ENCODE measurements at regions not wholly inside any gene's neighbourhood (a gene's known extent, or its start where the extent isn't known, plus 50 kb on each side); places are given as distances from the start of the nearest gene placed in this dataset.

DNA sequence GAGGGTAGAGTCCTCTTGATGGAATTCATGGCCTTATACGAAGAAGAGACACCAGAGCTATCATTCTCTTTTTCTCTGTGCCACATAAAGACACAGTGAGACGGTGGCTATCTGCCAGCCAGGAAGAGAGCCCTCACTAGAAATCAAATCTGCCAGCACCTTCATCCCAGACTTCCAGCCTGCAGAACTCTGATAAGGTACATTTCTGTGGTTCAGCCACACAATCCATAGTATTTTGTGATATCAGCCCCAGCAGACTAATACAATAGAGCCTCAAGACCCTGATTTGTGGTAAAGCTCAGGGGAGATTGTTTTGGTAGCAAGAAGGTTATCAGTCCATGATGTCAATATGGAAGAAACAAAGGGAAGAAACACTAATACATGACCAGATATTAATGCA, 1213.2 kb downstream of the NLGN4X start (continued):
- TF ChIP-seq, protein P1, sequence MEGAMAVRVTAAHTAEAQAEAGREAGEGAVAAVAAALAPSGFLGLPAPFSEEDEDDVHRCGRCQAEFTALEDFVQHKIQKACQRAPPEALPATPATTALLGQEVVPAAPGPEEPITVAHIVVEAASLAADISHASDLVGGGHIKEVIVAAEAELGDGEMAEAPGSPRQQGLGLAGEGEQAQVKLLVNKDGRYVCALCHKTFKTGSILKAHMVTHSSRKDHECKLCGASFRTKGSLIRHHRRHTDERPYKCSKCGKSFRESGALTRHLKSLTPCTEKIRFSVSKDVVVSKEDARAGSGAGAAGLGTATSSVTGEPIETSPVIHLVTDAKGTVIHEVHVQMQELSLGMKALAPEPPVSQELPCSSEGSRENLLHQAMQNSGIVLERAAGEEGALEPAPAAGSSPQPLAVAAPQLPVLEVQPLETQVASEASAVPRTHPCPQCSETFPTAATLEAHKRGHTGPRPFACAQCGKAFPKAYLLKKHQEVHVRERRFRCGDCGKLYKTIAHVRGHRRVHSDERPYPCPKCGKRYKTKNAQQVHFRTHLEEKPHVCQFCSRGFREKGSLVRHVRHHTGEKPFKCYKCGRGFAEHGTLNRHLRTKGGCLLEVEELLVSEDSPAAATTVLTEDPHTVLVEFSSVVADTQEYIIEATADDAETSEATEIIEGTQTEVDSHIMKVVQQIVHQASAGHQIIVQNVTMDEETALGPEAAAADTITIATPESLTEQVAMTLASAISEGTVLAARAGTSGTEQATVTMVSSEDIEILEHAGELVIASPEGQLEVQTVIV (IDR thresholded peaks at IDR 0.05; ENCODE audit: borderline replicate concordance, partially characterized antibody): no peak
- no peak for TF ChIP-seq ZSCAN29 (IDR thresholded peaks at IDR 0.05)
- TF ChIP-seq, protein P2, sequence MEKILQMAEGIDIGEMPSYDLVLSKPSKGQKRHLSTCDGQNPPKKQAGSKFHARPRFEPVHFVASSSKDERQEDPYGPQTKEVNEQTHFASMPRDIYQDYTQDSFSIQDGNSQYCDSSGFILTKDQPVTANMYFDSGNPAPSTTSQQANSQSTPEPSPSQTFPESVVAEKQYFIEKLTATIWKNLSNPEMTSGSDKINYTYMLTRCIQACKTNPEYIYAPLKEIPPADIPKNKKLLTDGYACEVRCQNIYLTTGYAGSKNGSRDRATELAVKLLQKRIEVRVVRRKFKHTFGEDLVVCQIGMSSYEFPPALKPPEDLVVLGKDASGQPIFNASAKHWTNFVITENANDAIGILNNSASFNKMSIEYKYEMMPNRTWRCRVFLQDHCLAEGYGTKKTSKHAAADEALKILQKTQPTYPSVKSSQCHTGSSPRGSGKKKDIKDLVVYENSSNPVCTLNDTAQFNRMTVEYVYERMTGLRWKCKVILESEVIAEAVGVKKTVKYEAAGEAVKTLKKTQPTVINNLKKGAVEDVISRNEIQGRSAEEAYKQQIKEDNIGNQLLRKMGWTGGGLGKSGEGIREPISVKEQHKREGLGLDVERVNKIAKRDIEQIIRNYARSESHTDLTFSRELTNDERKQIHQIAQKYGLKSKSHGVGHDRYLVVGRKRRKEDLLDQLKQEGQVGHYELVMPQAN (conservative IDR thresholded peaks at IDR 0.05): no peak

DNA sequence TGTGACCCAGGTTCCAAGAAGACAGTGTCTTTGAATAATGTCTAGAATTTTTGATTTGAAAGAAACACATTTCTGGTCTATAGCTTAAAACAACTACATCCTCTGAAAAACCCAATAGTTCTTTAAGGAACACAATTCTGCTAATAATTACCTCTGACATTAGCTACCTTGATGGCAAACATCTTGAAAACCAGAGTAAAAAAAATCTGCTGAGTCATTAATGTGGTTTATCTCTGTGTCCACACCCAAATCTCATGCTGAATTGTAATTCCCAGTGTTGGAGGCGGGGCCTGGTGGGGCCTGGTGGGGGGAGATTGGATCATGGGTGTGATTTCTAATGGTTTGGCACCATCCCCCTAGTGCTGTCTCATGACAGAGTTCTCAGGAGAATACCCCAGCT, 1233.8 kb downstream of the NLGN4X start:
- in situ Hi-C loops (cut with MboI): no loop called here
- ChIA-PET CTCF (no interaction called here), RAD21 (ENCODE audit: unreplicated experiment) (no interaction called here)

More for the DNA sequence above, 1233.8 kb downstream of the NLGN4X start:
- H3K9me3 ChIP-seq (replicated peaks; ENCODE audit: control insufficient read depth, insufficient read depth, low read length): no peaks in the 10 kb centered on the region
- 0% methylated on average over 1 of the region's 1 CpG for WGBS (ENCODE audit: insufficient coverage, insufficient replicate concordance, low lambda C conversion rate, missing lambda C conversion rate)
- H2AFZ ChIP-seq (ENCODE audit: control insufficient read depth, low read depth, low read length): no peak overlapping the region
- BruUV-seq (replicated peaks): no TSS peak
- ChIA-PET SMC1A (ENCODE audit: uncharacterized antibody, unreplicated experiment) (no interaction called here), POLR2A (no interaction called here)
- no peak overlapping the region for H3K4me3 ChIP-seq
- no peaks in the 10 kb centered on the region for H3K4me1 ChIP-seq (ENCODE audit: control insufficient read depth, insufficient read depth, low read length)
- no peak overlapping the region for H3K4me2 ChIP-seq (ENCODE audit: control insufficient read depth, insufficient read depth)
- no peaks in the 10 kb centered on the region for H3K27me3 ChIP-seq (replicated peaks in 1 of 2; ENCODE audit: control insufficient read depth in 2 of 2, insufficient read depth in 2 of 2, low read length in 1 of 2)
- H3K36me3 ChIP-seq (ENCODE audit: control insufficient read depth in 2 of 2, insufficient read depth in 2 of 2, low read length in 1 of 2): no peaks in the 10 kb centered on the region
- no peak for DNase-seq (ENCODE audit: low read depth, low spot score)
- ATAC-seq: no peak
- no peak overlapping the region for H3K27ac ChIP-seq (ENCODE audit: control insufficient read depth, insufficient read depth)
- H4K20me1 ChIP-seq (ENCODE audit: control insufficient read depth, insufficient read depth): no peaks in the 10 kb centered on the region
- no peak for FAIRE-seq
- intact Hi-C loops (cut with micrococcal nuclease; ENCODE audit: unreplicated experiment): no loop called here
- H3K9ac ChIP-seq (ENCODE audit: control insufficient read depth, insufficient read depth, low read length): no peak overlapping the region
- H3K79me2 ChIP-seq (ENCODE audit: control insufficient read depth, insufficient read depth, low read length): no peaks in the 10 kb centered on the region
- TF ChIP-seq NFIC (IDR thresholded peaks at IDR 0.05; ENCODE audit: low read depth, low read length): no peak
- TF ChIP-seq, protein P3, sequence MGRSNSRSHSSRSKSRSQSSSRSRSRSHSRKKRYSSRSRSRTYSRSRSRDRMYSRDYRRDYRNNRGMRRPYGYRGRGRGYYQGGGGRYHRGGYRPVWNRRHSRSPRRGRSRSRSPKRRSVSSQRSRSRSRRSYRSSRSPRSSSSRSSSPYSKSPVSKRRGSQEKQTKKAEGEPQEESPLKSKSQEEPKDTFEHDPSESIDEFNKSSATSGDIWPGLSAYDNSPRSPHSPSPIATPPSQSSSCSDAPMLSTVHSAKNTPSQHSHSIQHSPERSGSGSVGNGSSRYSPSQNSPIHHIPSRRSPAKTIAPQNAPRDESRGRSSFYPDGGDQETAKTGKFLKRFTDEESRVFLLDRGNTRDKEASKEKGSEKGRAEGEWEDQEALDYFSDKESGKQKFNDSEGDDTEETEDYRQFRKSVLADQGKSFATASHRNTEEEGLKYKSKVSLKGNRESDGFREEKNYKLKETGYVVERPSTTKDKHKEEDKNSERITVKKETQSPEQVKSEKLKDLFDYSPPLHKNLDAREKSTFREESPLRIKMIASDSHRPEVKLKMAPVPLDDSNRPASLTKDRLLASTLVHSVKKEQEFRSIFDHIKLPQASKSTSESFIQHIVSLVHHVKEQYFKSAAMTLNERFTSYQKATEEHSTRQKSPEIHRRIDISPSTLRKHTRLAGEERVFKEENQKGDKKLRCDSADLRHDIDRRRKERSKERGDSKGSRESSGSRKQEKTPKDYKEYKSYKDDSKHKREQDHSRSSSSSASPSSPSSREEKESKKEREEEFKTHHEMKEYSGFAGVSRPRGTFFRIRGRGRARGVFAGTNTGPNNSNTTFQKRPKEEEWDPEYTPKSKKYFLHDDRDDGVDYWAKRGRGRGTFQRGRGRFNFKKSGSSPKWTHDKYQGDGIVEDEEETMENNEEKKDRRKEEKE (IDR thresholded peaks at IDR 0.05): no peak

All from GM12878 (cell line).